Right atrium auricular region (tissue), 2 donors: ENCODE measurements at regions not wholly inside any gene's neighbourhood (a gene's known extent, or its start where the extent isn't known, plus 50 kb on each side); places are given as distances from the start of the nearest gene placed in this dataset.

Experiments
- DNase-seq: peaks from one replicate; pipeline ENCODE4 v3.0.0-alpha.2; 2019; ENCODE audit warnings: low spot score
- H3K27ac ChIP-seq, 2 donors: fragments of 200-600 bp; sonication (generic); 1 replicate in 1 of 2; 2 replicates in 1 of 2; pipeline ENCODE4 v1.5.1; 2016 to 2019
- H3K27me3 ChIP-seq, 2 donors: fragments of 200-600 bp; sonication (generic); one replicate each; pipeline versions ENCODE4 v1.5.1 to v1.6.0; 2017 to 2019
- H3K36me3 ChIP-seq: fragments of 200-600 bp; sonication (generic); one replicate; pipeline ENCODE4 v1.5.1; 2016
- H3K4me1 ChIP-seq, 2 donors: fragments of 200-600 bp; sonication (generic); one replicate each; pipeline versions ENCODE4 v1.5.1 to v1.6.0; 2017 to 2019
- H3K4me3 ChIP-seq, 2 donors: fragments of 200-600 bp; sonication (generic); 1 replicate in 1 of 2; 2 replicates in 1 of 2; pipeline ENCODE4 v1.5.1; 2017 to 2019; ENCODE audit warnings: mild to moderate bottlenecking in 1 of 2, moderate library complexity in 1 of 2
- H3K9me3 ChIP-seq, 2 donors: fragments of 200-600 bp; sonication (generic); one replicate each; pipeline ENCODE4 v1.5.1; 2019
- CTCF ChIP-seq, 2 donors: fragments of 200-600 bp; sonication (generic); IDR thresholded peaks; one replicate each; pipeline ENCODE4 v1.5.1; 2019; ENCODE audit warnings: antibody characterized with exemption in 2 of 2

DNA sequence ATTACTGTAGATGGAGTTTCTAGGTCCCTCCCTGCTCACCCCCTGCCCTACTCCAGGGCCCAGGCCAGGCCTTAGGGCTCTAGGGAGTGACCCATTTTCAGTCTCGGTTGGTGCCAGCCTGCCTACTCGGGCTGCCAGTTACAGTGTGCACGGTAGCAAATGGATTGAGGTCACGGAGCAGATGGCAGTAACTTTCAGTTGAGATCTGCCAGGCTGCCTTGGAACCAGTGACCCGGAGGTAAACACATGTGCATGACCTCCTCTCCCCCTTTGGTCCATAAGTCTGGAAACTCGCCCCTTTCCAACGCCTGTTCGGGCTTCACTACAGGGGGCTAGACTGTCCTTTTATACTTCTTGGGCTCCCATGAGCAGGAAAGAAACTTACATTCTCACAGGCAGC is 139.7 kb upstream of the TBX3 start:
- Histone ChIP-seq H3K27me3 (no peaks in the 10 kb centered on the region), H3K27ac (no peak overlapping the region), H3K36me3 (no peaks in the 10 kb centered on the region), H3K4me3 (no peak overlapping the region), H3K4me1 (no peaks in the 10 kb centered on the region), H3K9me3 (no peaks in the 10 kb centered on the region)
- TF ChIP-seq CTCF (IDR thresholded peaks at IDR 0.05): no peak
- DNase-seq: no peak

- no peak overlapping the region for H3K4me3 ChIP-seq
- no peaks in the 10 kb centered on the region for H3K4me1 ChIP-seq
- H3K27ac ChIP-seq: no peak overlapping the region
- TF ChIP-seq CTCF (IDR thresholded peaks at IDR 0.05): no peak
- no peaks in the 10 kb centered on the region for H3K36me3 ChIP-seq
- H3K27me3 ChIP-seq: no peaks in the 10 kb centered on the region
- no peaks in the 10 kb centered on the region for H3K9me3 ChIP-seq
- no peak for DNase-seq
These were observed 137.6 kb upstream of the TBX3 start for GRCh38 chr12:114821570-114821969.

DNA sequence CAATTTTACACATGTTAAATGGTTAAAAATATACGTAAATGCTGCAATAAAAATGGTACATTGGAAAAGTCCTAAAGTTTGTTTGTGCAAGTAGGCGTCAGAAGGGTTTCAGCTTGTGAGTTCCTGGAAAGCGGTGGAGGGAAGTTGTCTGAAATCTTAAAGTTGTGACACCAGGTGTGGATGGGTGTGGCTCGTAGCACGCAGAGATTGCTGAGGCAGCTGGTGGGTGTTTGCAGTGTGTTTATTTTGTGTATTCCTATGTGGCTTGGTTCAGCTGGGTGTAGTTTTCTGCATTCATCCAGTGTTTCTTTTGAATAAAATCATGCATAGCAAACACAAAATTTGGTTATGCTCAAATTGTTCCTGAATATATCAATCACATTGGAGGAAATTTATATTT is 136.8 kb upstream of the TBX3 start:
- Histone ChIP-seq H3K36me3 (no peaks in the 10 kb centered on the region), H3K27me3 (no peaks in the 10 kb centered on the region), H3K4me1 (no peaks in the 10 kb centered on the region), H3K9me3 (no peaks in the 10 kb centered on the region), H3K27ac (no peak overlapping the region), H3K4me3 (no peak overlapping the region)
- DNase-seq: no peak
- TF ChIP-seq CTCF (IDR thresholded peaks at IDR 0.05): no peak

- Histone ChIP-seq H3K4me3 (no peak overlapping the region), H3K9me3 (no peaks in the 10 kb centered on the region)
- no peak for DNase-seq
These were observed 133.8 kb upstream of the TBX3 start for GRCh38 chr12:114817571-114818425.

DNA sequence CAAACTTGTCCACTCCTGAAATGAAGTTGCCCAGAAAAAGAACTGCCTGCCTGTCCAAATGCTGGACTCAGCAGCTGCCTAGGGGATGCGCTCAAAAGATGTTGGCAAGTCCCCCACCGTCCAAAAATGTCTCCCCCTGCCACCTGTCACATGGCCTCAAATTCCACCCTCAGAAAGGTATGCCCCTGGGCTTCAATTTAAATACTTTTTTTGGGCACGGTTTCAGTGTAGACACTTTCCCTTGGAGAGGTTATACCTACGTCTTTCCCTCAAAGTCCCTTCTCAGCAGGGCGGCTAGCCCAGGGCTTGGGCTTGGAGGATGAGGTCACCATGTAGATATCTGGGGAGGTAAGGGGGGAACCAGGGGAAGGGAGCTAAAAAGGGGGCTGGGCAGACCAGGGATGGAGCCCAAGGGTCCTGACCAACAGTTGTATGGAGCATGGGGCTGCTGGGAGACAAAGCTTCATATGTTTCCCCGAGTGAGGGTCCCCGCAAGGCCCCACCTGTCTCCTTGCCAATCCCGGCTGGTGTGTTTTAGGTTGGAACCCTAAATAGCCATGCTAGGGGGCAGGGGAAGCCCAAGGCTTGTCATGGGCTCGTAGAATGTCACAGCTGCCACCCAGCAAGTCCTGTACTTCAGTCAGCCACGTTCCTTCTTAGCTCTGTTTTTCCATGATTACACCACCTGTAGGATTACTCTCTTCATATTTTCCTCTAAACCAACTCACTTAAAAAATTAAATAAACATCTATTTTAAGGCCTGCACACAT is 131.2 kb upstream of the TBX3 start:
- Histone ChIP-seq H3K36me3 (no peaks in the 10 kb centered on the region), H3K4me3 (no peak overlapping the region), H3K9me3 (no peaks in the 10 kb centered on the region), H3K27me3 (no peaks in the 10 kb centered on the region), H3K27ac (no peak overlapping the region), H3K4me1 (no peaks in the 10 kb centered on the region)
- DNase-seq: no peak
- no peak for TF ChIP-seq CTCF (IDR thresholded peaks at IDR 0.05)

More at GRCh38 chr12:114817571-114818425, 133.8 kb upstream of the TBX3 start:
- H3K27ac ChIP-seq: no peak overlapping the region
- H3K27me3 ChIP-seq: no peaks in the 10 kb centered on the region
- no peaks in the 10 kb centered on the region for H3K4me1 ChIP-seq
- TF ChIP-seq CTCF (IDR thresholded peaks at IDR 0.05): no peak
- no peaks in the 10 kb centered on the region for H3K36me3 ChIP-seq
